HG03342 (cell line): ENCODE measurements at regions not wholly inside any gene's neighbourhood (a gene's known extent, or its start where the extent isn't known, plus 50 kb on each side); places are given as distances from the start of the nearest gene placed in this dataset.

Source experiments
- ATAC-seq: cut with Tn5 transposase; IDR thresholded peaks from one replicate; pipeline ENCODE4 v1.9.1; 2021; ENCODE audit warnings: mild to moderate bottlenecking, moderate library complexity; ENCODE audit not compliant: unreplicated experiment

- no peak for ATAC-seq
Measured at GRCh38 chr2:150601280-150602038, 114.0 kb upstream of the RND3 start.

- ATAC-seq = no peak
Measured at GRCh38 chr2:150599889-150600288, 112.4 kb upstream of the RND3 start.

- ATAC-seq = no peak
Measured at GRCh38 chr2:150598383-150598782, 110.9 kb upstream of the RND3 start.

- no peak for ATAC-seq
Measured at GRCh38 chr2:150595803-150596470, 108.5 kb upstream of the RND3 start.

- ATAC-seq = no peak
Measured at GRCh38 chr2:150594299-150594698, 106.8 kb upstream of the RND3 start.

GRCh38 chr2:150591496-150592285 is 104.2 kb upstream of the RND3 start:
- ATAC-seq = no peak

GRCh38 chr2:150589681-150590080 is 102.2 kb upstream of the RND3 start:
- ATAC-seq = no peak

GRCh38 chr2:150588506-150588870 is 101.0 kb upstream of the RND3 start:
- no peak for ATAC-seq

- ATAC-seq = no peak
Measured at GRCh38 chr2:150587547-150588505, 100.4 kb upstream of the RND3 start.

GRCh38 chr2:150586858-150587257 is 99.4 kb upstream of the RND3 start:
- no peak for ATAC-seq

GRCh38 chr2:150585221-150585971 is 97.9 kb upstream of the RND3 start:
- ATAC-seq = no peak

GRCh38 chr2:150584081-150584480 is 96.6 kb upstream of the RND3 start:
- no peak for ATAC-seq

GRCh38 chr2:150581717-150582472 is 94.4 kb upstream of the RND3 start:
- no peak for ATAC-seq

GRCh38 chr2:150578481-150578880 is 91.0 kb upstream of the RND3 start:
- no peak for ATAC-seq

- no peak for ATAC-seq
Measured at GRCh38 chr2:150575861-150576260, 88.4 kb upstream of the RND3 start.

GRCh38 chr2:150572961-150573395 is 85.5 kb upstream of the RND3 start:
- ATAC-seq = peak; percentile 98

GRCh38 chr2:150572194-150572766 is 84.8 kb upstream of the RND3 start:
- ATAC-seq = no peak

GRCh38 chr2:150571121-150571520 is 83.7 kb upstream of the RND3 start:
- ATAC-seq = no peak

- ATAC-seq = no peak
Measured at GRCh38 chr2:150570712-150571111, 83.2 kb upstream of the RND3 start.
